ENCODE measurements at regions not wholly inside any gene's neighbourhood (a gene's known extent, or its start where the extent isn't known, plus 50 kb on each side); places are given as distances from the start of the nearest gene placed in this dataset.

GRCh38 chr2:239820836-239821693, 204.1 kb downstream of the NDUFA10 start:
- H3F3A ChIP-seq (replicated peaks; ENCODE audit: low read depth), result no peaks in the 10 kb centered on the region
- Mint-ChIP-seq H3K27ac (no peak overlapping the region), H3K4me3 (no peak overlapping the region), H3K36me3 (ENCODE audit: low read depth) (no peaks in the 10 kb centered on the region), H3K4me1 (peaks cover 6% of the 10 kb centered on the region; the same call in 2 of the 3 replicates), H3K27me3 (ENCODE audit: insufficient read depth, low read depth, poor library complexity) (peaks cover 21% of the 10 kb centered on the region), H3K9me3 (no peaks in the 10 kb centered on the region)
- TF ChIP-seq REST (IDR thresholded peaks at IDR 0.05; ENCODE audit: unreplicated experiment) (no peak), EZH2 (IDR thresholded peaks at IDR 0.05; ENCODE audit: low read depth, unreplicated experiment) (no peak), CREB1 (CRISPR knock-in tag; IDR thresholded peaks at IDR 0.05; ENCODE audit: low read depth) (no peak), ZNF462 (CRISPR knock-in tag; IDR thresholded peaks at IDR 0.05) (no peak), CTCF (conservative IDR thresholded peaks at IDR 0.05; ENCODE audit: low read depth in 2 of 2) (no peak), ETS1 (IDR thresholded peaks at IDR 0.05) (no peak), EZH2phosphoT487 (IDR thresholded peaks at IDR 0.05; ENCODE audit: unreplicated experiment) (no peak)
- DNase-seq (ENCODE audit: low spot score) (no peak), ATAC-seq (no peak)
- no peaks in the 10 kb centered on the region for H3K9me2 ChIP-seq (ENCODE audit: insufficient read depth)
- H3K79me2 ChIP-seq (replicated peaks; ENCODE audit: insufficient read depth), result no peaks in the 10 kb centered on the region
- no peaks in the 10 kb centered on the region for H3K27me3 ChIP-seq (ENCODE audit: insufficient read depth)
- H3K4me1 ChIP-seq (ENCODE audit: insufficient read depth), result no peaks in the 10 kb centered on the region
- no peaks in the 10 kb centered on the region for H4K20me1 ChIP-seq (replicated peaks; ENCODE audit: insufficient read depth)
- no peaks in the 10 kb centered on the region for H3K36me3 ChIP-seq (ENCODE audit: insufficient read depth)
- no peak overlapping the region for H3K4me3 ChIP-seq
- H2AFZ ChIP-seq, result no peak overlapping the region
- no peak overlapping the region for H3K27ac ChIP-seq (ENCODE audit: low read depth)
- H3K4me2 ChIP-seq, result no peak overlapping the region
